ENCODE measurements at regions not wholly inside any gene's neighbourhood (a gene's known extent, or its start where the extent isn't known, plus 50 kb on each side); places are given as distances from the start of the nearest gene placed in this dataset.

DNA sequence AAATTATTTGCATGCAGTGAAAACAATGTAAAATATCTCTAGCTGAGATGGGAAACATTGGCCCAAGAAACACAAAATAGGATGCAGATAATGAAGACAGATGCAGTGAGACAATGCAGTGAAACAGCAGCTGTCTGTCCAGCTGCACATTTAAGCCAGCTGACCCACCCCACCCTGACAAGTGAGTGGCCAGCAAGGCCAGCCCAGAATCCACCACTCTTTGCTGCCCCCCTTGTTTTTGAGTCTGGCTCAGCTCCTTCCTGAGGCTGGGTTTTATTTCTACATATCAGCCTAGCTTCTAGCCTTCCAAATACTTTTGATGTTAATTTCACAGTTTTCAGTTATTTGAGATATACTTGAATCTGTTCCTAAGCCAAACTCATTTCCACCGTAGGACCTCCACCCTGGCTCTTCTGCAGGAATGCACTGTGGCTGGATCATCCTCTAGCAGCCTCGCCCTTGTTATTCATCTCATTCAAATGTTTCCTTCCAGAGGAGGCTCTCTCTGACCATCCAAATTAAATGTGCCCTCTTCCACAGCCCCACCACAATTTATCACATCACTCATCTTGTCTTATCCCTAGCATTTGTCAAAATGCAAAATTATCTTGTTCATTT, 154.1 kb upstream of the POU2AF2 start:
- no peak for DNase-seq

DNA sequence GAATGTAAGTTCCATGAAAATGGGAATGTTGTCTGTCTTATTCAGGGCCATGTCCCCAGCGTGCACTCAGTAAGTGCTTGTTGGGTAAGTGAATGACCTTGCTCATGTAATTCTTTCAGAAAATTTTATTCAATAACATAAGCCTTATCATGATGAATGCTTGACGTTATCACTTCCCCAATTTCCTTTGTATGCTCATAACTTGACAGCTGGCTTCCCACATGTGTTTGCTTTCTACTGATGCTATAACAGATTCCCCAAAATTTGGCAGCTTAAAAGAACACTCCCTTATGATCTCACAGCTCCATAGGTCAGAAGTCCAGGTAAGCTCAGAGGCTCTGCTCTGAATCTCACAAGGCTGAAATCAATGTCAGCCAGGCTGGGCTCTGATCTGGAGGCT, 155.8 kb upstream of the POU2AF2 start:
- no peak for DNase-seq

DNA sequence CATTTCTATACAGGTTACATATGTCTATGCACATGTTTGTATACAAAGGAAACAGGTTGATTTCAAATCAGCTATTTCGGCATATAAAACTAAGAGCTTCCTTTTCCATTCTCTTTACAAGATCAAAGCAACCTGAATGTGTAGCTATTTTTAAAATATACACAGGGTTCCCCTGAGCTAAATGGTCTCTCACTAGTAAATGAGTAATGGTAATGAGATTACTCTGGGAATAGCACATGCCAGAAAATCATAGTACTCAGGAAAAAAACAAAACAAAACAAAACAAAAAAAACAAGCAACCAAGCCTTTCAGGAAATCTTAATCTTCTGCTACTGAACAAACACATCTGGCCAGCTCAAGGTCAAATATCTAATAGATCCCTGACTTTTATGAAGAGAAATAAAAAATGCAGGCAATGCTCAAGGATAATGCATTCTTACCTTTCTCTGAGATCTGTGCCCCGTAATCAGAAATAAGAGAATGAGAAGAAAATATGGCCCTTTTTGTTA, 156.6 kb upstream of the POU2AF2 start:
- DNase-seq: no peak

DNA sequence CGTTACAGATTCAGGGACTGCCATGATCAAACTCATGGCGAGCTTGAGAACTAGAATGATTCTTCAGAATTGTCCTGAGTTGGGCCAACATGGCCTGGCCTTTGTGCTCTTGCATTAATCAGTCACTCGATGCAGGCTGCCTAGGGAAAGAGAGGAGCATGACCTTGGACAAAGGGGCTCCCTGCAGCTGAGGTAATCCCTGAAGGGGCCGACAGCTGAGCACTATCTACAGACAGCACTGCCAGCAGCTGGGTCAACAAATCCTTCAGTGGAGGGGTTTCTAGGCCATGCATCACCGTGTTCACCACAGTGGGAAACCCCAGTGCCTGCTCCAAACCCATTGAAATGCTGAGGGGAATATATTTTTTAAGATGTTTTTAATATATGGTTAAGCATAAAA, 159.5 kb upstream of the POU2AF2 start:
- DNase-seq: no peak

DNA sequence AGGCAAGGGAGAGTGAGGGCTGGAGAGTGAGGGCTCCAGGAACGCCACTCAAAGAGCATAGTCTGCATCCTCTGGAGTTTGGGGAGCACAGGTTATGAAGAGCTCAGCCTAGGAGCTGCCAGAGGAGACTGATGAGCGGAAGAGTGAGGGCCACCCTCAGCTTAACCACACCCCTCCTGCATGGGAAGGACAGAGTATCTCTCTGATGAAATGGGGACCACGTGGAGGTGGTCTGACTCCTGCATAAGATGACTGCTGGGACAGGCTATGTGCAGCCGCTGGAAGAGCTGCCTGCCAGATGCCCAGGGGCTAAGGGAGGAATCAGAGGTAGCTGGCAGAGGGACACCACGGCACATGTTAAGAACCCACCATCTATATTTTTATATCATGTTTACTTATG, 162.9 kb upstream of the POU2AF2 start:
- no peak for DNase-seq

DNA sequence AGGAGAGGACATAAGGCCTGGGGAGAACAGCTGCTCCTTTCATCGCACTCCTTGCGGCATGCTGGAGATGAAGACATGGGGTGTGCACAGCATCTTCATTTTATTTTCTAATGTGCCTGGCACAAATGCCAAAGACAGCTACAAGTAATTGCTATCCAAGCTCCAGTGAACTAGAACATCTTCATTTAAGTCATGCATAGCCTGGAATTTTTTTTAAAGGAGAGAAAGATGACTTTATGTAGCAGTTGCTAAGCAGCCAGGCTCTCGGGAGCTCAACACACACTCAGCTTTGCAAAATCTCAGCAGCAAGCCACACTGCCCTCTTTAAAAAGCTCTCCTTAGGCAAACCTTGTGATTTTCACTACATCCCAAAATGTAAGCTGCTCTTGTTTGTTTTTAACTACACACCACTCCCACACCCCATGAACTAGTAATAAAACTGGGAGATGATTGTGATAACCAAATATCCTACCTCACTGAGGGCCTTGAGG, 164.5 kb upstream of the POU2AF2 start:
- peak; percentile 12 to 42 for DNase-seq

DNA sequence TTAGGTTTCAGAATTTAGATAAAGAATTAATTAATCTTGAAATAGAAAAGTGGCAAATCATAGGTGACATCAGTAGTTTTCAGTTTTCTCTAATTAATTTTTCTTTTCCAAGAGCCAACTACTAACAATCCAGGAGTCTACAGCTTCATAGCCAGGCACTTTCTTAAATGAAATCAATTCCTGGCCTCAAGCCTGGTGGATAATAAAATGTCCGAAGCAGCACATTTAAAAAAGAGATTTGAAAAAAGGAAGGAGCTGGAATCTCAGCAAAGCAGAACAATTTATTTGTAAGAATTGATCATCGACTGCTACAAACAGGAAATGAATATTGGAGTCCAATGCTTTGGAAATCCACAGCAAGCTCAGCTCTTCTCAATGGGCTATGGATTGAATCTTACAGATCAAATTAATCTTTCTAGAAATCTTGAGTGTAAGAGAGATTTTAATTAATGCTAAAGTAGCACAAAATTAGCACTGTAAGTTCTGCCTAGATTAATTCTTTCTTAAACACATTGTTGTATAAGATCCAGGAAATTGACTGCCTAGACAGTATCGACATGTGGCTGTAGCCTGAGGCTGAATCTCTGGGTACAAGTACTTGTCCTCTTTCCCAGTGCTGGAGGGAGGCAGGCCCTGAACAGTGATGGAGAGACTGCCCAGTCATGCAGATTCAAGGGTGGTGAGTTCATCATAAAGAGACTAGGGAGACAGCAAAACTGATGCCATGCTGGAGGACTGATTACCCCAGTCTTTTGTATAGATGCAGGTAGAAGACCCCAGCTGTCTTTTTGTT, 167.8 kb upstream of the POU2AF2 start:
- DNase-seq: no peak

DNA sequence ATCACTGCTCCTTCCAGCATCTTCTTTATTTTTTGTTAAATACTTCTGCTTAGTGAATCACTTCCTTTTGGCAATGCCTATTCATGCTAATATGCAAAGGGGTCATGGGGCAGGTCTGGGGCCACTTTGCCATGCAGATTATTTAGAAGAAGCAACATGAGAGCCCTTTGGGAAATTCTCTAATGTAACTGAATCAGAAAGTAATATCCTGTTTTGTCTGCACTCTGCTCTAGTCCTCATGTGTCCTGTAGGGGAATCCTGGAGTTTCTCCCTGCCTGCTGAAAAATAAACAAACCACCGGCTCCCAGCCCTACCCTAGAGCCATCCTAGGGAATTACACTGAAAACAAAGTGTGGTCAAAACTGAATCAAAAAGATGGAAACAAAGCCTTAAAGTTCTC, 176.5 kb upstream of the POU2AF2 start:
- DNase-seq: no peak

DNA sequence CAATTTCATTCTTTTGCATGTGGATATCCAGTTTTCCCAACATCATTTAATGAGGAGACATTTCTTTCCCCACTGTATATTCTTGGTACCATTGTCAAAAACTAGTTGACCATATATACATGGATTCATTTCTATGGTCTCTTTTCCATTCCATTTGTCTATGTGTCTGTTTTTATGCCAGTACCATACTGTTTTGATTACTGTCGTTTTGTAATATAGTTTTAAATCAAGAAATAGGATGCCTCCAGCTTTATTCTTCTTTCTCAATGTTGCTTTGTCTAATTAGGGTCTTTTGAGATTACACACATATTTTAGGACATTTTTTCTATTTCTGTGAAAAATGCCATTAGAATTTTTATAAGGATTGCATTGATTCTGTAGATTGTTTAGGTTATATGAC, 177.5 kb upstream of the POU2AF2 start:
- no peak for DNase-seq

DNA sequence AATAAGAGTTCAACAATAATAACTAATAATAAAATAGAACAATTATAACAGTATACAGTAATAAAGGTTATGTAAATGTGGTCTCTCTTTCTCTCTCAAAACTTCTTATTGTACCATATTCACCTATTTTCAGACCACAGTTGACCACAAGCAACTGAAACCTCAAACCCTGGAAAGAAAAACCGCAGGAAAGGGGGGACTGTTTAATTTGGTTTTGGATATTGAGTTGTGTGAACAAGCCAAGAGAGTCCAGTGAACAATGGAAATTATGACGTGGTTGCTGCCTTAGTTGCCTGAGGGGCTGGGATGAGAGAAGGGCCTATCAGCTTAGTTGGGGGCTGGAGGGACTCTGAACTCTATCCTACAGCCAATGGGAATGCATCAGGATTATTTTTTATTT, 178.7 kb upstream of the POU2AF2 start:
- no peak for DNase-seq

DNA sequence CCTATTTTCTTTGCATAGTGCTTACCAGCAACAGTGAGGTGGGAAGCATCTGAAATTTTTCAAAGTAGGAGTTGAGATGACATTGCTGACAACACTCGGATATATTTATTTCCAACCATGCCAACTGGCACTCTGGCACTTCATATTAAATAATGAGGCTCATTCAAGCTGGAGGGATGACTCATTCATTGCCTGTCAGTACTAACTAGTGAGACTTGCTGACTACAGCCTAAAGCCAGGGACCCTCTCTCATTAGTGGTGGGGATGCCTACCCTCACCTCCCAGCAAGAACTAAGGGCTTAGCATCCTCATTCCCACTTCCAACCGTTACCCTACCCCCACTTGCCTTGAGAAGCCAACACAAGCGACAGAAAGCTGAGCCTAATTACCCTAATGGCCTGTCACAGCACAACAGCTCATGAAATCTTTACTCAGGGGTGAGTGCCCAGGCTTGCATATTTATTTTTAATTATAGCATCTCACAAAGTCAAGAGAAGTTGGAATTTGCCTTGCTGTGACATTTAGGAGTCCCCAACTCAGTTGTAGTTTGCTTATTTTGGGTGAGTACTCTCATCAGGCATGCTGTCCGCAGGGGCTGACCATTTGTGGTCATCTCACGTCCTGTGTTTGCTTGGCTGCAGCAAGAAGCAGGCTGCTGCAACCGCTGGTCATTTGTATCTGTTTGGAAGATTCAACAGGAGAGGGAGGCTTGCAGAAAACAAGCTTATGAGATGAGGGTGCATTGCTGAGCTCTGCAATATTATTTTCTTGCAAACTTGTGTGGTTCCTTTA, 181.6 kb upstream of the POU2AF2 start:
- DNase-seq: peak; percentile 33 to 61

DNA sequence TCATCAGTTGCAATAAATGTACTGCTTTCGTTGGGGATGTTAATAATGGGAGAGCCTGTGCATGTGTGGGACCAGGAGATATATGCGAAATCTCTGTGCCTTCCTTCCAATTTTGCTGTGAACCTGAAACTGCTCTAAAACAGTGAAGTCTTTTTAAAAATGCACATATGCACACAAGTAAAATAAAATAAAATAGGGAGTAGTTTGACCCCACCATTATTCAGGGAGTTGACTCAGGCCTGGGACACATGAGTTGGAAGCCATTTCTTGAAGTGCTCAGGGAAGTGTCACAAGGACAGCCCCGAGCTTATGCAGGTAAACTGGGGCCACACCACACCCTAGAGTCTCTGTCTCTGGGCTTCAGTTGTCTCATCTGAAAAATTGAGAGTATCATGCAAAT, 183.1 kb upstream of the POU2AF2 start:
- no peak for DNase-seq

DNA sequence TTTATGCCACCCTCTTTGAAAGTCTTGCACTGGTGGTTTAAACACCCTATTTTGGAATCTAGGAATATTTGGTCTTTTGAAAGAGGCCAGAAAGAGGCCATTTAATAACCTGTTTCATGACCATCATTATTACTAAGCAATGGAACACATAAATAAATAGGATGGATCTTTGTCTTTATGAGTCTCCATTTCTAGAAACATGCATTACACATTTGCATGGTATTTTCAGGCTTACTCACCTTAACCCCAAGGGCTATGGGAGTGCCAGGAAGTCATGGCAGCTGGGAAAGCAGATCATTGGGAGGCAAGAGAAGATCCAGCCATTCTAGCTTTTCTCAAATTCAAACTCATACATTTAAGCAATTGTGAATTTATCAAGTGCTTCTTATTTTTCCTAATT, 185.8 kb upstream of the POU2AF2 start:
- DNase-seq: no peak

DNA sequence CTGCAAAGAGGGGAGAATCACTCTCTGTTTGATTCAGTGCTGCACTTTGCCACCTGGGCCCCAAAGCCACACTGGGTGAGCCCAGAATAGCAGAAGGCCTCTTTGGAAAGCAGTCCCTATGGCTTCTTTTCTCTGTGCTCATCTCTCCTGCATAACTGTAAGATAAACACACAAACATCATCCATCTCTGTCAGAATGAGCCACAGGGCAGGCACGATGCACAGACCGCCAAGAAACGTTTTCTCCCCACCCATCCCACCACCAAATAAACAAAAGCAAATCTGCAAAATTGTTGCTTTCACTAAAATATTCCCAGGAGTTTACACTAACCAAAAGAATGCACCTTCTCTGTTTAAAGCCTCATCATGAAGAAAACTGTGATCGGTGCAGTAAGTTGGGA, 196.4 kb upstream of the POU2AF2 start:
- DNase-seq: no peak

DNA sequence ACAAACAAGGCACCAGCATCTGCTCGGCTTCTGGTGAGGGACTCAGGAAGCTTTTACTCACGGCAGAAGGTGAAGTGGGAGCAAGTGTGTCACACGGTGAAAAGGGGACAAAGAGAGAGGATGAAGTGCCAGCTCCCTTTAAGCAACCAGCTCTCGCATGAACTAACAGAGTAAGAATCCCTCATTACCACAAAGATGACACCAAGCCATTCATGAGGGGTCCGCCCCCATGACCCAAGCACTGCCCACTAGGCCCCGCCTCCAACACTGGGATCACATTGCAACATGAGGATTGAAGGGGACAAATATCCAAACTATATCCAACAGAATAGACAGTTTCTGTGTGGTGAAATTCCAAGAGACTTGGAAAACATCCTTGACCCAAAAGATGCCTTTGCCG, 198.2 kb upstream of the POU2AF2 start:
- DNase-seq: no peak

DNA sequence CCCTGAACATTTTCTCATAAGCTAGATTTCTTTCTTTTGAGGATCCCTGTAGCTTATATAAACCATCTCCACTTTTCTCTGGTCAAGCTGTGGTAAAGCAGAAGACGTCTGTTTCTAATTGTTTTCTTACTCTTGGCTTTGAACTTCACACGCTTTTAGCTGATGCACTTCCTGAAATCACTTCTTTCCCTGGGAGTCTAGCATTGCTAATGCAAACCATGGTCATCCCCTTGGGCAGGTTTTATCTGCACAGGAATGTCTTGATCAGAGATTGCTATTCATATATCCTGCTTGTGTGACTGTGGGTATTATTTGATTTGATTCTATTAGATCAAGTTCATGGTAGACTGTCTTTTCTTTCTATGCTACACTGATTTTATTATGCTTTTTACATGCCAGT, 199.2 kb upstream of the POU2AF2 start:
- no peak for DNase-seq

DNA sequence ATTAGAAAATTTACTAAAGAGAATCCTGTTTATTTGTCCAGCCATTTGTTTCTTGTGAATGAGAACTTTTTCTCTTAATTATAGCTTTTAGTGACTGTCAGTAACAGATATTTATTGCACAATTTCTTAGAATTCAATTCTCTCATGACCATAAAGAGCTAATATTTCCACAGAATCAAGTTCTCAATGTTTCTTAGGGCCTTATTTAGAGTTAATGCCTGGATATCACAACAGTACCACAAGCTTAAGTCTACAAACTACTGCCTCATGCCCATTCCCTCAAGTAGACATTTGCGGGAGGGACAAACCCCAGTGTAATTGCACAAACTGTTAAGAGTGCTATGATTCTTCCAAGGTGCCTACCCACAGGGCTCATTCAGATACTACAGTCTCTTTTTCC, 199.7 kb upstream of the POU2AF2 start:
- no peak for DNase-seq

DNA sequence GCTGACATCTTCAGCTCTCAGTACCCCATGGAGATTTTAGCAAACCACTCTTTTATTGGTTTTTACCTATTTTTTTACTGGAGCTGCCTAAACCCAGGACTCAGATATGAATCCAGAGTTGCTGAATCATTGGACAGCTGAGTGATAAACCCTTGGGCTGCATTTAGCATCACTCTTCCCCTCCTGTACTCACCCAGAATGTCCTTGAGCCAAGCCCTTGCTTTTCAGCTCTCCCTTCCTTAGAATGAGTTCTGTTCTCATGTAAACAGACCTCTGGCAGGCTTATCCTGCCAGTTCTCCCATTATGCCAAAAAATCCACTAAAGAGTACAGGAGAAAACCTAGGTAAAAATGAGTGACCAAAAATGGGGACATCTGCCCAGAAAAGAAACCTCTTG, 200.1 kb upstream of the POU2AF2 start:
- DNase-seq: no peak

DNA sequence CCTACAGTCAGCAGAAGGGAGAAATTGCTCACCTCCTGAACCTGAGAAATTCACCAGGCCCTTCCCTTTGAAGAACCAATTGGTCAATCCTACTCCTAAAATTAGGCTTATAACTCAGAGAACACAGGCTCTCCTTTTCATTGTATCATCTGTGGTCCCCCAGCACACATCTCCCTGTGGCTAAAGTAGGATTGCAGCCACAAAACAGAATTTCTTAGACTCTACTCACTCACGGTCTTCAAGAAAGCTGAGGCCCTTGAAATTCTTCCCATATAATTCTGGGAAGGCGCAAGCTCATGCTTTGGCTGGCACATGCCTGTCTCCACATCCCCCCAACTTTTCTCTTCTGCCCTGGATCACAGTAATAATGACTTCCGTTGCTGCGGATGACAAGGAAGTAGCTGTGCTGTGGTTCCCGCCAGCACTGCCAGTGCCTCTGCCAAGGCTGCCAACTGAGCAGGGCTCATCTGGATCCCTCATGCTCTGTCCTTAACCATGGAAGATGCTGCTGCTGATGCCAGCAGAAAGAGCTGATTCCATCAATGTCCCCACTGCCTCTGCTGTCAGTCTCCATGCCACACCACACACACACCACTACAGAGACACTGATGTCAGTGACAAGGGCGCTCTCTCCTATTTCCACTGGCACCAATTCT, 200.6 kb upstream of the POU2AF2 start:
- DNase-seq: peak in 1 of 2 experiments; percentile 14

DNA sequence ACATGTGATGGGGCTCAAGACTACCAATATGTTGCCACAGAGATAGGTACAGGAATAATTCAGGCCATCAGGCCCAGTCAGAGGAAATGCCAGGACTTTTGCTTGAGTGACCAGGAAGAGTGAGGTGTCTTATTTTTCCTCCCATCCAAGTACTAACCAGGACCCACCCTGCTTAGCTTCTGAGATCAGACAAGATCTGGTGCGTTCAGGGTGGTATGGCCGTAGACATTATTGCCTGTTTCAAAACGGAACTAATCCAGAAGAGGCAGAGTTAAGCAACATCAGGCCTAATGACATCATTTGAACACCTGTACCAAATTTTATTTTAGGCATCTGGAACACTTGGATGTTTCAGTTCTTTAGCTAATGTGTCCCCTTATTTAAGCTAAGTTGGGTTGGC, 205.5 kb upstream of the POU2AF2 start:
- DNase-seq: no peak

DNA sequence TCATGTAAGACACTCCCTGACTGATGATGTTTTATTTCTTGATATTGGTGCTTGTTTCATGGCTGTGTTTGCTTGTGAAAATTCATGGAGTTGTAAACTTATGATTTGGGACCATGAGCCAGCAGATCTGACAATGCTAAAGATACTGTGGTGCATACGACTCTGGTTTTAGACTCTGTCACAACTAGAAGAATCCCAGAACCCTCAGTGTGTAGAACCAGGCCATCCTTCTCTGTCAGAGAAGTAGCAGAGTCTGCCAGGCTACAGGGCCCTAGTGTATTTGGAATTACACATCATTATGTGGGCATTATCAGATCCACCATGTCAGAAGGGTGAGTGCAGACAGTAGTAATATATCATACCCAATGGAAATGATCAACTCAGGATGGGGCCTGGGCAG, 209.8 kb upstream of the POU2AF2 start:
- no peak for DNase-seq

DNA sequence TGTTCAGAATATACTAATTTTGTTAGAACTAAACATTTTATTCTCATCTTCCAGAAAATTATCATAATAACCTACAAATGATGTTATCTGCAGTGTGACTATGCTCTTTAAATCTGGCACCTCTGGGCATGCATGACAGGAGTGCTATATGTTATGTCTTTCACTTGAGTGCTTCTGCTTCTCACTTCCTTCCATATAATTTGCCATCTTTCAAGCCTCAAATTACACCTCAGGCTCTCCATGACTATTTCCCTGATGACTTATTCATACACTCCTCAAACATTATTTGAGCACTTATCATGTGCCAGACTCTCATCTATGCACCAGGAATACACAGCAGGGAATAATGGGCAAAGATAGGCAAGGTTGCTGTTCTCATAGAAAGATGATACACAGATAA, 219.3 kb upstream of the POU2AF2 start:
- no peak for DNase-seq

DNA sequence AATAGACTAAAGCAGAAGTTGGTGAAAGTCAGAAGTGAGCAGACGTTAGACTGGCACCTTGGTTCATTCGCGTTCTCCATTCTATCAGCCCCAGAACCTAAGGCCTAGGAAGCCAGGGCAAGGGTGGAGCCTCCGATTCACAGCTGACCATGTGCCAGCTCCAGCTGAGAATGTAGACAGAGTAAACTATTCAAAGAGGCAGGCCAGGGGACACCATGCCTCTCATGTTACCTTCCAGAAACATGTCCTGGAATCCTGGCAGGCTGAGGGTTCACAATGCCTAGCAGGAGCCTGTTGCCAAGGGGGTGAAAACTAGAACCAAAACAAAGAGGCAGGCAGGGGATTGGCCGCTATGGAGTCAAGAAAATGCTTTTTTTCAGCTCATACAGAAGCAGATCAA, 224.4 kb upstream of the POU2AF2 start:
- peak in 1 of 2 experiments; percentile 17 for DNase-seq

Measured in NCI-H446 (cell line).